ENCODE measurements at regions not wholly inside any gene's neighbourhood (a gene's known extent, or its start where the extent isn't known, plus 50 kb on each side); places are given as distances from the start of the nearest gene placed in this dataset.

DNA sequence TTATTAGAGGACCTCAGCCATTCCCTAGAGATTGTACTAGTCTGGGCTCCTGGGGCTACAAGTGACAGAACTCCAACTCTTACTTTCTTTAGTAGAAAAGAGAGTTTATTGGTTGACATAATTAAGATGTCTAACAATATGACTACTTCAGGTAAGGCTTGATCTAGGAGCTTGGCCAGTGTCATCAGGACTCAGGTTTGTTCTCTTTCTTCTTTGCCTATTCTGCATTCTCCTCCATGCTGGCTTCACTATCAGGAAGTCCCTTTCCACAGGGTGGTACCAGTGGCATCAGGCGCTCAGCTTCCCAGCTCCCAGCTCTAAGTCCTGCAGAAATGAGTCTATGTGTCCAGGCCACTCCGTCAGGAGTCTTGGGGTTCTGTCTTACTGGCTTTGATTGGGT, 286.1 kb upstream of the EEF2KMT start:
- intact Hi-C loops (cut with micrococcal nuclease): no loop called here
- no peaks in the 10 kb centered on the region for H3K4me1 ChIP-seq (ENCODE audit: control insufficient read depth in 1 of 2, insufficient read depth in 2 of 2, low read length in 2 of 2)
- H3K9me3 ChIP-seq (ENCODE audit: control insufficient read depth in 1 of 2, insufficient read depth in 1 of 2, low read depth in 1 of 2, low read length in 2 of 2): no peaks in the 10 kb centered on the region
- H3K9me2 ChIP-seq (ENCODE audit: insufficient read depth): no peaks in the 10 kb centered on the region
- H2AFZ ChIP-seq (ENCODE audit: low read depth, low read length, poor library complexity, severe bottlenecking): no peak overlapping the region
- ATAC-seq (no peak), DNase-seq (ENCODE audit: low read depth, low spot score) (no peak)
- BruUV-seq (replicated peaks): no TSS peak
- H3K9ac ChIP-seq (ENCODE audit: low read length): no peak overlapping the region
- H4K20me1 ChIP-seq (ENCODE audit: insufficient read depth): no peaks in the 10 kb centered on the region
- no peak overlapping the region for H3K4me3 ChIP-seq (replicated peaks in 1 of 2; ENCODE audit: low read depth in 1 of 2, low read length in 2 of 2)
- H3K79me2 ChIP-seq (ENCODE audit: insufficient read depth, low read length): no peaks in the 10 kb centered on the region
- no peak overlapping the region for H3K27ac ChIP-seq (ENCODE audit: low read depth, low read length)
- RAD21 ChIA-PET (ENCODE audit: low non-redundant PET in 1 of 2, low total read pairs in 2 of 2, uncharacterized antibody in 2 of 2, unreplicated experiment in 2 of 2): no interaction called here
- TF ChIP-seq EZH2 (IDR thresholded peaks at IDR 0.05): no peak
- TF ChIP-seq, protein P1, sequence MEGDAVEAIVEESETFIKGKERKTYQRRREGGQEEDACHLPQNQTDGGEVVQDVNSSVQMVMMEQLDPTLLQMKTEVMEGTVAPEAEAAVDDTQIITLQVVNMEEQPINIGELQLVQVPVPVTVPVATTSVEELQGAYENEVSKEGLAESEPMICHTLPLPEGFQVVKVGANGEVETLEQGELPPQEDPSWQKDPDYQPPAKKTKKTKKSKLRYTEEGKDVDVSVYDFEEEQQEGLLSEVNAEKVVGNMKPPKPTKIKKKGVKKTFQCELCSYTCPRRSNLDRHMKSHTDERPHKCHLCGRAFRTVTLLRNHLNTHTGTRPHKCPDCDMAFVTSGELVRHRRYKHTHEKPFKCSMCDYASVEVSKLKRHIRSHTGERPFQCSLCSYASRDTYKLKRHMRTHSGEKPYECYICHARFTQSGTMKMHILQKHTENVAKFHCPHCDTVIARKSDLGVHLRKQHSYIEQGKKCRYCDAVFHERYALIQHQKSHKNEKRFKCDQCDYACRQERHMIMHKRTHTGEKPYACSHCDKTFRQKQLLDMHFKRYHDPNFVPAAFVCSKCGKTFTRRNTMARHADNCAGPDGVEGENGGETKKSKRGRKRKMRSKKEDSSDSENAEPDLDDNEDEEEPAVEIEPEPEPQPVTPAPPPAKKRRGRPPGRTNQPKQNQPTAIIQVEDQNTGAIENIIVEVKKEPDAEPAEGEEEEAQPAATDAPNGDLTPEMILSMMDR (IDR thresholded peaks at IDR 0.05 in 2 of 3, conservative IDR thresholded peaks at IDR 0.05 in 1 of 3; ENCODE audit: borderline replicate concordance in 1 of 3, insufficient read depth in 1 of 3, low read depth in 2 of 3, low read length in 2 of 3): no peak
- TF ChIP-seq, protein P2, sequence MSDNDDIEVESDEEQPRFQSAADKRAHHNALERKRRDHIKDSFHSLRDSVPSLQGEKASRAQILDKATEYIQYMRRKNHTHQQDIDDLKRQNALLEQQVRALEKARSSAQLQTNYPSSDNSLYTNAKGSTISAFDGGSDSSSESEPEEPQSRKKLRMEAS (IDR thresholded peaks at IDR 0.05): no peak
- no peak for TF ChIP-seq EZH2phosphoT487 (IDR thresholded peaks at IDR 0.05; ENCODE audit: borderline replicate concordance)
- no peak for TF ChIP-seq CEBPB (IDR thresholded peaks at IDR 0.05; ENCODE audit: low read depth)
- TF ChIP-seq, protein P3, sequence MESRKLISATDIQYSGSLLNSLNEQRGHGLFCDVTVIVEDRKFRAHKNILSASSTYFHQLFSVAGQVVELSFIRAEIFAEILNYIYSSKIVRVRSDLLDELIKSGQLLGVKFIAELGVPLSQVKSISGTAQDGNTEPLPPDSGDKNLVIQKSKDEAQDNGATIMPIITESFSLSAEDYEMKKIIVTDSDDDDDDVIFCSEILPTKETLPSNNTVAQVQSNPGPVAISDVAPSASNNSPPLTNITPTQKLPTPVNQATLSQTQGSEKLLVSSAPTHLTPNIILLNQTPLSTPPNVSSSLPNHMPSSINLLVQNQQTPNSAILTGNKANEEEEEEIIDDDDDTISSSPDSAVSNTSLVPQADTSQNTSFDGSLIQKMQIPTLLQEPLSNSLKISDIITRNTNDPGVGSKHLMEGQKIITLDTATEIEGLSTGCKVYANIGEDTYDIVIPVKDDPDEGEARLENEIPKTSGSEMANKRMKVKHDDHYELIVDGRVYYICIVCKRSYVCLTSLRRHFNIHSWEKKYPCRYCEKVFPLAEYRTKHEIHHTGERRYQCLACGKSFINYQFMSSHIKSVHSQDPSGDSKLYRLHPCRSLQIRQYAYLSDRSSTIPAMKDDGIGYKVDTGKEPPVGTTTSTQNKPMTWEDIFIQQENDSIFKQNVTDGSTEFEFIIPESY (IDR thresholded peaks at IDR 0.05; ENCODE audit: extremely low read depth, insufficient replicate concordance, low read length): no peak
- TF ChIP-seq SP1 (IDR thresholded peaks at IDR 0.05; ENCODE audit: low read depth): no peak
- no peak for TF ChIP-seq SIN3A (IDR thresholded peaks at IDR 0.05; ENCODE audit: low read depth)
- TF ChIP-seq POLR2AphosphoS5 (IDR thresholded peaks at IDR 0.05; ENCODE audit: low read depth, low read length): no peak
- TF ChIP-seq CBX3 (IDR thresholded peaks at IDR 0.05; ENCODE audit: low read depth): no peak
- TF ChIP-seq JUND (IDR thresholded peaks at IDR 0.05): no peak
- TF ChIP-seq ELF1 (IDR thresholded peaks at IDR 0.05; ENCODE audit: borderline replicate concordance, low read depth): no peak
- peaks cover 30% of the 10 kb centered on the region; the same call in 1 of the 2 replicates for H3K27me3 ChIP-seq (ENCODE audit: insufficient read depth, low read length)
- H3K4me2 ChIP-seq (ENCODE audit: low read length): no peak overlapping the region
- POLR2A ChIA-PET: no interaction called here
- no peaks in the 10 kb centered on the region for H3K36me3 ChIP-seq (ENCODE audit: control insufficient read depth in 1 of 2, insufficient read depth in 2 of 2, low read length in 2 of 2)
- CTCF ChIA-PET: no interaction called here
